GM21717 (cell line): ENCODE measurements at regions not wholly inside any gene's neighbourhood (a gene's known extent, or its start where the extent isn't known, plus 50 kb on each side); places are given as distances from the start of the nearest gene placed in this dataset.

Source experiments
- ATAC-seq: cut with Tn5 transposase; IDR thresholded peaks from one replicate; pipeline ENCODE4 v1.9.1; 2021; ENCODE audit warnings: mild to moderate bottlenecking, moderate library complexity; ENCODE audit not compliant: unreplicated experiment

DNA sequence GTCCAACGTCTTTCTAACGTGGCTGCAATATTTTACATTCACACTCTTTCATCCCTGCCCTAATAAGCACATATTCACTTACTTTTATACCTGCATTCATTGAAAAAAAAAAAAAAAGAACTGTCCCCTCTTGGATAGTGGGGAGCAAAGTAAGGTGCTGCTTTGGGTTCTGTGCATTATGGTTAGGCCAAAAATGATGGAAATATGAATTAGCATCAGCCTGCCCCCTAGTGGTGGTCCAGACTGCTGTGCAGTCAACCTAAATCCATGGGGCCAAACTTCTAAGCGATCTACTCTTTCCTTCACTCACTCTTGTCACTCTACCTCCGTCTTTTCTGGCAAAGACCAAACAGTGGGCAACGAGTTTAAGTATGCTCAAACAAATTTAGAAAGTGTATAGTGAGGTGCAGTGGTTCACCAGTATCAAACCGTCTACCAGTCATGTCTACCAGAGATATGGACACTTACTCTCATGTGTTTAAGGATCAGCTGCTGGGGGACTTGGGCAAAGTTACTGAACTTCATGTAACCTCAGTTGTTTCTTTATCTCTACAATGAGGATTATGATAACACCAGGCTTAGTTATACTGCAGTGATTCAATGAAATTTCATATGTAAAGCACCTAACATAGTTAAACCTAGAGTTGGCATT, 61.5 kb upstream of the GRM7 start:
- peak; percentile 93 for ATAC-seq

- no peak for ATAC-seq
Observed at GRCh38 chr3:6803619-6804018, 57.3 kb upstream of the GRM7 start.

DNA sequence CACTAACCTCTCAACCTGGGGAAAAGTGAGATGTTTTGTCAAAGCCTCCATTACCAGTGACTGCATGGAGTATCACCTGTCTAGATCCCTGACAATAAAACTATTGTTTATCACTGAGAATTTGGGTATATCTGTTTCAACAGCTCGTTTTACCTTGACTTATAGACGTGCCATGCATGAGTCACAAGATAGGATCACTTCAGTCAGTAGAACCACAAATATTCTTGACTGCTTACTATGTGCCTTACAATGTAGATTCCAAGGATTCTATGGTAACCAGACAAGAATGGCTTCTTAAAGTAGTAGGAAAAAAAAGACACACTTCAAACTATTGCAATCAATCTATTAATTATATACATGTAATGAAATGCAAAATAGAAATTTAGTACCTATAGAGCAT, 55.7 kb upstream of the GRM7 start:
- ATAC-seq: no peak

DNA sequence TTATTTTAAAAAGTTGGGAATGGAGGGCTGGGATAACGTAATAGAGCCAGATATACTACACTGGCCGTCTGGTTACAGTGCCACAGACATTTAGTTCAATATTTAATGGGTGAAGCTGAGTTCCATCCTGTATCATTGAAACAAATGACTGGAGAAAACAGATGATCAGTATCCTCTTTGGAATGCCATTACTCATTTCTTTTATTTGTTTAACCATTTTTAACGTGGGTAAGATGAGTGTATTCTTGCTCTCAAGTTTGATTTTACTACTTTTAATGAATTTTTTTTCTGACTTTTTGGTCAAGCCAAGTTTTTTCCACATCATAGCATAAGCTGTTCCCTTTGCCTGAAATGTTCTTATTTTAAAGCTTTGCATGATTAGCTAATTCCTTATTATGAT, 53.9 kb upstream of the GRM7 start:
- no peak for ATAC-seq

DNA sequence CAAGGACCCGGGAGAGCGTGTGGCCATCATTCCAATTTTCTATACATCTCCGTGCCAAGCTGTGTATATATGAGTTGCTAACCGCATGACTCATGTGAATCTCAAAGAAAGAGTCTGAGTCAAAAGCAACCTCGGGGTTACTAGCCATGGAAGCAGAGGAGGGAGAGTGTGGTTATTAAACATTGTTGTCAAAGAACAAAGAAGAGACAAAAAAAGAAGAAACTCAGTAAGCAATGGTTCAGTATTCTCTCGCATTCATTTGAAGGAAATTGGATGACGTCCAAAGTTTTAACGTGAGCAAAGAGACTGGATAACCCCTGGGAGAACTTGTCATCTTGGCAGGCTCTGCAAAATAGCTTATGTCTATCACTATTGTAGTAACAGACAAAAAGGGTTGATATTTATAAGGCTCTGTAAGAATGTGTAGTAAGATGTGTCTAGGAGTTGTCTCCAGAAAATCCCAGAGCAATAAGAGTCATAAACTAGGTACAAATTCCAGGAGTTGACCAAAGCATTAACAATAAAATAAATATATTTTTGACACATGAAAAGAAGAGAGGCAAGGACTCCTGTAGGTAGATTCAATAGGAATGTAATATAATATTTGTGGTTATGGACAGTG, 52.8 kb upstream of the GRM7 start:
- ATAC-seq: no peak

- no peak for ATAC-seq
Observed at GRCh38 chr3:6809349-6809748, 51.6 kb upstream of the GRM7 start.
